ENCODE measurements at regions not wholly inside any gene's neighbourhood (a gene's known extent, or its start where the extent isn't known, plus 50 kb on each side); places are given as distances from the start of the nearest gene placed in this dataset.

- DNase-seq (ENCODE audit: low read depth, low spot score): no peak
- TF ChIP-seq CTCF (IDR thresholded peaks at IDR 0.05; ENCODE audit: low read depth, low read length): no peak
- Histone ChIP-seq H3K9me3 (ENCODE audit: control insufficient read depth, insufficient read depth, low read length) (no peaks in the 10 kb centered on the region), H3K4me3 (ENCODE audit: low read depth, low read length) (no peak overlapping the region), H3K27me3 (ENCODE audit: control insufficient read depth, insufficient read depth, low read length) (no peaks in the 10 kb centered on the region), H3K27ac (ENCODE audit: low read depth, low read length) (no peak overlapping the region)
- POLR2A ChIA-PET: no interaction called here
- CTCF ChIA-PET: interaction anchor here (2.4 kb wide), 1 partner anchor 12 kb away, joined by 7 read pairs; no protein-coding TSS in a partner anchor
Observed at GRCh38 chr3:182671541-182671940, 121.8 kb upstream of the ATP11B start.

- Histone ChIP-seq H3K27ac (ENCODE audit: low read depth, low read length) (no peak overlapping the region), H3K27me3 (ENCODE audit: control insufficient read depth, insufficient read depth, low read length) (no peaks in the 10 kb centered on the region), H3K9me3 (ENCODE audit: control insufficient read depth, insufficient read depth, low read length) (no peaks in the 10 kb centered on the region), H3K4me3 (ENCODE audit: low read depth, low read length) (no peak overlapping the region)
- no peak for DNase-seq (ENCODE audit: low read depth, low spot score)
- TF ChIP-seq CTCF (IDR thresholded peaks at IDR 0.05; ENCODE audit: low read depth, low read length): no peak
- ChIA-PET POLR2A (no interaction called here), CTCF (interaction anchor here (2.4 kb wide), 1 partner anchor 11 kb away, joined by 7 read pairs; no protein-coding TSS in a partner anchor)
Observed at GRCh38 chr3:182671942-182672341, 121.4 kb upstream of the ATP11B start.

GRCh38 chr3:182673336-182673735, 120.0 kb upstream of the ATP11B start:
- Histone ChIP-seq H3K27ac (ENCODE audit: low read depth, low read length) (no peak overlapping the region), H3K4me3 (ENCODE audit: low read depth, low read length) (no peak overlapping the region), H3K9me3 (ENCODE audit: control insufficient read depth, insufficient read depth, low read length) (no peaks in the 10 kb centered on the region), H3K27me3 (ENCODE audit: control insufficient read depth, insufficient read depth, low read length) (no peaks in the 10 kb centered on the region)
- no peak for TF ChIP-seq CTCF (IDR thresholded peaks at IDR 0.05; ENCODE audit: low read depth, low read length)
- no peak for DNase-seq (ENCODE audit: low read depth, low spot score)
- ChIA-PET CTCF (interaction anchor here (2.4 kb wide), 1 partner anchor 10 kb away, joined by 7 read pairs; no protein-coding TSS in a partner anchor), POLR2A (no interaction called here)

- DNase-seq (ENCODE audit: low read depth, low spot score): no peak
- TF ChIP-seq CTCF (IDR thresholded peaks at IDR 0.05; ENCODE audit: low read depth, low read length): peak; percentile 23; the same call in 1 of the 2 replicates
- ChIA-PET CTCF (interaction anchor here (0.6 to 8.6 kb wide), 19 partner anchors 8 to 1473 kb away, joined by 3 to 147 read pairs (median 4); partner anchors contain the start of gene SOX2), POLR2A (no interaction called here)
- Histone ChIP-seq H3K4me3 (ENCODE audit: low read depth, low read length) (peak overlapping the region; percentile 58), H3K9me3 (ENCODE audit: control insufficient read depth, insufficient read depth, low read length) (no peaks in the 10 kb centered on the region; the same call in 1 of the 2 replicates), H3K27me3 (ENCODE audit: control insufficient read depth, insufficient read depth, low read length) (peaks cover 11% of the 10 kb centered on the region), H3K27ac (ENCODE audit: low read depth, low read length) (no peak overlapping the region)
Observed at GRCh38 chr3:182682263-182683241, 110.8 kb upstream of the ATP11B start.

GRCh38 chr3:182683453-182683852, 109.9 kb upstream of the ATP11B start:
- ChIA-PET CTCF (interaction anchor here (0.6 to 8.6 kb wide), 30 partner anchors 9 to 1508 kb away, joined by 3 to 147 read pairs (median 4); partner anchors contain the start of genes ABCF3 and SOX2), POLR2A (no interaction called here)
- peak; percentile 29 for DNase-seq (ENCODE audit: low read depth, low spot score)
- no peak overlapping the region for H3K4me3 ChIP-seq (ENCODE audit: low read depth, low read length)
- no peak overlapping the region for H3K27ac ChIP-seq (ENCODE audit: low read depth, low read length)
- peak; percentile 94 for TF ChIP-seq CTCF (IDR thresholded peaks at IDR 0.05; ENCODE audit: low read depth, low read length)
- H3K27me3 ChIP-seq (ENCODE audit: control insufficient read depth, insufficient read depth, low read length): peaks cover 11% of the 10 kb centered on the region
- H3K9me3 ChIP-seq (ENCODE audit: control insufficient read depth, insufficient read depth, low read length): no peaks in the 10 kb centered on the region; the same call in 1 of the 2 replicates
